Activated CD4-positive, alpha-beta T cell treated with anti-CD3 and anti-CD28 coated beads, Interleukin-2, amount 50 U/mL, for 4 hours (primary cell): ENCODE measurements at regions not wholly inside any gene's neighbourhood (a gene's known extent, or its start where the extent isn't known, plus 50 kb on each side); places are given as distances from the start of the nearest gene placed in this dataset.
A peak's percentile ranks its signal among the peaks of the same experiment; 100 is the strongest.
"Not testable (repeated sequence)": the region's sequence is repeated elsewhere in the genome, so short reads cannot be mapped to it uniquely, and the experiment has no call there.

Source experiments
- DNase-seq, 2 experiments: peaks; one replicate each; pipeline ENCODE4 v3.0.0-alpha.2; 2020

DNA sequence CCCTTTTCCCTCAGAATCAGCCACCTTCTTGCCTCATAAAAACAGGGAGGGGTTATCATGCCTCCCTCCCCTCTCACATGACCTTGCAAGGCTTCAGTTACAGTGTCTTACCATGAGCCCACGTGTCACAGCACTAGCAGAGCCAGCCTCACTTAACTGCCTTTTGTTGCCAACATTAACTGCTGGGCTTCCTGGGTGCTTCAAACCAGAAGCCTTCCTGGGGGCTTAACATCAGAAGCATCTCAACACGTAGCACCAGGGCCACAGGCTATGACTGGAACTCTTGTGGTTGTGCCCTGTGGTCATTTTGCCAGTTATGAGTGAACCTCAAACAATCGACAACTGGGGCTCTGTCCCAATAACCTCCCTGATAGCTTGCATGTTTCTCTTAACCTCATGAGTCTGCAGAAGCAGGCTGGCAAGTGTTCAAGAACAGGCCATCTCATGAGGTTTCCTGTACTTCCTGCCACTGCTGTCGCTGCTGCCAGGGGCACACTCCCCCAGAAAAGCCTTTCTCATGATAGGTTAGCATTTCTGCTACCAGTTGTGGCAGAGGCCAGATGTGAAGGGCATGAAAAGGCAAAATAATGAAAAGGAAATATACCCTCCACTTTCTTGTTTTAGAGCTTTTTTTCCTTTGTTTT is 132.2 kb downstream of the GLUL start:
- peak; percentile 8 to 23 for DNase-seq

GRCh38 chr1:182257369-182258063 is 134.1 kb downstream of the GLUL start:
- no peak for DNase-seq

GRCh38 chr1:182256931-182257330 is 134.7 kb downstream of the GLUL start:
- DNase-seq, result no peak

- DNase-seq, result no peak
These were observed 136.1 kb downstream of the GLUL start for GRCh38 chr1:182255494-182255893.

- no peak for DNase-seq
These were observed 138.2 kb downstream of the GLUL start for GRCh38 chr1:182253319-182253860.

DNA sequence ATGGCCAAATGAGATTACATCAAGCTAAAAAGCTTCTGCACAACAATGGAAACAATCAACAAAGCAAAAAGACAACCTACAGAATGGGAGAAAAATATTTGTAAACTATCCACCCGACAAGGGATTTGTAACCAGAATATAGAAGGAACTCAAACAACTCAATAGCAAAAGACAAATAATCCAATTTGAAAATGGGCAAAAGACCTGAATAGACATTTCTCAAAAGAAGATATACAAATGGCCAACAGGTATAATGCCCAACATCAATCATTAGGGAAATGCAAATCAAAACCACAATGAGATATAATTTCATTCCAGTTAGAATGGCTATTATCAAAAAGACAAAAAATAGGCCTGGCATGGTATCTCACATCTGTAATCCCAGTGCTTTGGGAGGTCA is 140.0 kb downstream of the GLUL start:
- no peak for DNase-seq

GRCh38 chr1:182249201-182249676 is 142.4 kb downstream of the GLUL start:
- no peak for DNase-seq

DNA sequence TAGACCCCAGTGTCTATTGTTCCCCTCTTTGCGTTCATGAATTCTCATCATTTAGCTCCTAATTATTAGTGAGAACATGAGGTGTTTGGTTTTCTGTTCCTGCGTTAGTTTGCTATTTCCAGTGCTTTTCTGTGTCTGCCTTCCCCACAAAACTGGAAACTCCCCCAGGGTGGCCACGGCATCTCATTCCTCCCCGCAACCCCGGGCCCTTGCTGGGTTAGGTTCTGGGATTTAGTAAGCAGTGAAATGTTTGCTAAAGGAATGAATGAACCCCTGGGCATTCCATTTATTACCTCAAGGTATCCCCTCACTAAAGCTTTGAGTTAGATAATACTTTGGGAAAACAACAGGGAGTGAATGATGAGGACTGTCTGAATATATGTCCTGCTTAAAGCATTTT is 142.9 kb downstream of the GLUL start:
- no peak for DNase-seq

GRCh38 chr1:182247813-182248212 is 143.8 kb downstream of the GLUL start:
- not testable (repeated sequence) for DNase-seq

DNA sequence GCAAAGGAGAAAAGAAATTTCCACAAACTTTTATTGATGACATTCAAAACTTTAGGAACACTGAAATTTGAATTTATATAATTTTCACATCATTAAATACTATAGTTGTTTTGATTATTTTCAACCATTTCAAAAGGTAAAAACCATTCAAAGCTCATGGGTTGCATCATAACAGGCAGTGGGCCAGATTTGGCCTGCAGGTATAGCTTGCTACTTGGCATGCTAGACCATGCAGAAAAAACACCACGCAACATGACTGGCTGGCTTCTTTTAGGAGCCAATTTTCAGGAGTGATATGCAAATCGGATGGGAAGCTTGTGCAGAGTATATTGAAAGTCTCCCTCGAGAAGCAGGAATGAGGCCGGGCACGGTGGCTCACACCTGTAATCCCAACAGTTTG is 144.8 kb downstream of the GLUL start:
- no peak for DNase-seq

- DNase-seq, result no peak
These were observed 146.6 kb downstream of the GLUL start for GRCh38 chr1:182245040-182245439.

- no peak for DNase-seq
These were observed 147.1 kb downstream of the GLUL start for GRCh38 chr1:182244451-182244850.

GRCh38 chr1:182242641-182243040 is 148.9 kb downstream of the GLUL start:
- no peak for DNase-seq

DNA sequence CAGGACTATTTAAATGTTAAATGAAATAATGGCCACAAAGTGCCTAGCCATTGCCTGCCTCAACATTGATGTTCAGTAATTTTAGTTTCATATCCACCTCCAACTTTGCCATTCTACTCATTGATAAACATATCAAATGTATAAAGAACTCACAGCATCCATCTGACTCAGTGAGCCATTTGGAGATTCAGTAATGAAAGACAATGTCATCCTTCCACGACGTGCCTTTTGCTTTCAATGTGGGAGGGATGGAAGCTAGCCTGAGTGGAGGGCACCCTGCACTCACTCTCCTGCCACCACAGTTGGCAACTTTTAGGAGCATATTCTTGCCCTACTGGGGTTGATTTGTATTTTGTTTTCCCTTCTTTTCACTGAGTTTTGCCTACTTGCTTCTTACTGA is 151.5 kb downstream of the GLUL start:
- DNase-seq, result no peak

GRCh38 chr1:182238421-182238820 is 153.2 kb downstream of the GLUL start:
- no peak for DNase-seq

DNA sequence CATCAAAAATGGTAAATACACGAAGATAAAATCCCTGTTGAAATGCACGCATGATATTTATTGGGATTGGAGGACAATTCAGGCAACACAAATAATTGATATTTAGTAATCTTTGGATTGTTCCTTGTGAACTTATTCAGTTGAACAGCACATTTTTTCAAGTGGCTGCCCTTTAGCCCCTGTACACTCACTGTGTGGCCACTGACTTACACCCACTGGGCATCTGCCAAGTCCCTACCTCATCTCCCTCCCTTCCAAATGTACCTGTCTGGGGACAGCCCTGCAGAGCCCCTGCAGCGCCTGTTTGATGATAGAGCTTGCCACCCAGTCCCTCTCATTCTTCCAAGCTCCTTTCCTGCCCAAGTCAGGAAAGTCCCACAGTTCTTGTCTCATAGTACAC is 154.3 kb downstream of the GLUL start:
- DNase-seq, result no peak

GRCh38 chr1:182236651-182237077 is 154.9 kb downstream of the GLUL start:
- no peak for DNase-seq

DNA sequence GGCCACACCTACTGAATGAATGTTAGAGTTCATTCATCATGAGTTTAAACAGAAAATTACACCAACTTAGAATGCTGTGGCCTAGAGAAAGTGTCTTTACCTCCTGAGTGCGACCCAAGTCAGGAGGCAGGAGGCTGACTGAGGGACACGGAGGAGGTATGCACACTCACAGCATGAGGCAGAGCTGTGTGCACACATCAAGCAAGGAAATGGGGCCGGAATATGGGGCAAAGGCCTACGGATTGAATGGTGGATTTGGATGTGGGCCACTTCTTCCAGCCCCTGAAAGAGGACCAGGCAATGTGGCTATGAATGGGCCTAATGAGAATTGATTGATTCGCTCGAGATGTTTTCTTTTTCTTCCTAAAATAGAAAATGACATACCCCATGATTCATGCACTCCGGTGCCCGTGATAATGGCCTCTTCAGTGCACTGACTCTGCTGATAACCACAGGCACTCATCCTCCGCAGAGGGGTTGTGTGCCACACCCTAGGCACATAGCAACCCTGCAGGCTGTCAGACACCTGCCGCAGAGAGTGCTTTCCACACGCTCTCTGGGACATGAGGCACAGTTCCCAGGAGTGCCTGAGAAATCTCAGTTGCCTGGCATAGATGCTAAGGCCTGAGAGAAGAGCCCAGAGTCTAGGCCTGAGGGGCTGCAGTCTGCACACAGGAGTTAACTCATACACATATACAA is 155.5 kb downstream of the GLUL start:
- DNase-seq, result no peak

GRCh38 chr1:182235604-182235951 is 156.0 kb downstream of the GLUL start:
- DNase-seq, result no peak

- no peak for DNase-seq
These were observed 161.6 kb downstream of the GLUL start for GRCh38 chr1:182229921-182230491.

GRCh38 chr1:182229451-182229850 is 162.1 kb downstream of the GLUL start:
- no peak for DNase-seq

GRCh38 chr1:182227864-182228547 is 163.6 kb downstream of the GLUL start:
- DNase-seq, result no peak

- DNase-seq, result no peak
These were observed 165.0 kb downstream of the GLUL start for GRCh38 chr1:182226618-182227017.
